AG08396 (cell line): ENCODE measurements at regions not wholly inside any gene's neighbourhood (a gene's known extent, or its start where the extent isn't known, plus 50 kb on each side); places are given as distances from the start of the nearest gene placed in this dataset.
"Not testable (repeated sequence)": the region's sequence is repeated elsewhere in the genome, so short reads cannot be mapped to it uniquely, and the experiment has no call there.

ENCODE experiments used
- DNase-seq: peaks from one replicate; pipeline ENCODE4 v3.0.0; 2012; ENCODE audit warnings: low spot score, mixed read lengths

- DNase-seq = not testable (repeated sequence)
Measured at GRCh38 chr1:99444211-99444927, 180.1 kb downstream of the PLPPR4 start.

- DNase-seq = no peak
Measured at GRCh38 chr1:99445071-99445470, 180.8 kb downstream of the PLPPR4 start.

GRCh38 chr1:99445486-99445885, 181.2 kb downstream of the PLPPR4 start:
- DNase-seq = no peak

GRCh38 chr1:99447721-99448120, 183.4 kb downstream of the PLPPR4 start:
- no peak for DNase-seq

DNA sequence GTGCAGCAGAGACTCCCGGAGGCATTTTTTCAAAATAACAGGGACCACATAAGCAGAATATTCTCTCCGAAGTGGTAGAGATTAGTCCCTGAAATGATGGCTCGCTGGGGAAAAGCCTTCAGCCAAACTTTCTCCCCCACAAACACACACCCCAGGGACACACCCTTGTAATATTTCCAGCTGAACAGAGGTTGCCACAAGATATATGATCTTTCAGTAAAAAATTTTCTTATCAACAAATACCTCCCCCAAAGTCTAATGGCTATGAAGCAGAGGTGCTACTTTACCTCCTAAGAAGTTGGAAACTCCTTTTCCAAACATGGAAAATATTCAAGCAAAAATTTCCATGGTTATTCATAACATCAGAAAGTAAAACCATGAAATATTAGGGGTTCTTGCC, 190.2 kb upstream of the PALMD start:
- no peak for DNase-seq

DNA sequence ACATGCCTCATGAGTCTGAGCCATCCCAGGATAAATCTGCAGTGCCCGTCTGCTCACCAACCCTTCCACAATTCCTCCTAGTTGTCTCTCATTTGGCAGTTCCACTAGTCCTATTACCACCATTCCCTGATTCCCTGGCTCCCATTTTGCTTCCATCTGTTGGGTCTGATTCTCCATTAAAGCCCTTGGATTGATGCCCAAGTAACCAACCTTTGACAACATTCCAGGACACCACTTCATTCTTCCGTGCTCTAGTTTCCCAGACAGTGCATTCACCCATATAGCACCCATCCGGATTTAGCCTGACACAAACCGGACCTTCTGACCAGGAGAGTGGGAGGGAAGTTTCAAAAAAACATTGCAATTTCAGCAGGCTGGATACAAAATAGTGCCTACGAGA, 189.4 kb upstream of the PALMD start:
- no peak for DNase-seq

- DNase-seq = peak; percentile 10
Measured at GRCh38 chr1:99457381-99458165, 188.3 kb upstream of the PALMD start.

DNA sequence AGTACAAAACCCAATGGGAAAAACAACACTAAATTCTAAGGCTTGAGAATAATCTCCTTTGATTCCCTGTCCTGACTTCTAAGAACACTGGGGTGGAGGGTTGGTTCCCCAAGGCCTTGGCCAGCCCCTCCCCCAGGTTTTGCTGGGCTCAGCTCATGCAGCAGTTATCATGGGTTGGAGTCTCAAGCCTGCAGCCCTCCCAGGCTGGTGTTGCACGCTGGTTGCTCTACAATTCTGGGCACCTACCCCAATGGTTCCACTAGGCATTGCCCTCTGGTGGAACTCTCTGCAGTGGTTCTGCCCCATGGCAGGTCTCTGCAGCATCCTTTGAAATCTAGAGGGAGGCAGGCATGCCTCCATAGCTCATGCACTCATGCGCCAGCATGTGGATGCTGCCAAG, 184.4 kb upstream of the PALMD start:
- DNase-seq = no peak

DNA sequence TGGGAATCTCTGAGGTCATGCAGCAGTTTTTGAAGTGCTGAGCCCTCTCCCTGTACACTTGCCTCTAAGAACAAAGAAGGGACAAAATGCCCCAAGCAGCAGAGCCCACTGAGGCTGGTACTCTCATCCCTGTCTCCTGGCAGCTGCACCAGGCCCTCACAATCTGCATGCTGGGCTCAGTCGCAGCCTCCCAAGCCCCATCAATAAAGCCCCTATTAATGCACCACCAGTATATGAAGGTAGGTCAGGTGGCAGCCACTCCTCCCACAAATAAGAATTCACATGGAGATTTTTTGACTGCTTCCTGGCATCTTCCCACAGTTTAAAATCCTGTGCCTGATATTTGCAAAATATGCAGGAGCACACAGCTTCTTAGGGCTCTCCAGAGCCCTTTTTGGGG, 181.2 kb upstream of the PALMD start:
- DNase-seq = no peak

DNA sequence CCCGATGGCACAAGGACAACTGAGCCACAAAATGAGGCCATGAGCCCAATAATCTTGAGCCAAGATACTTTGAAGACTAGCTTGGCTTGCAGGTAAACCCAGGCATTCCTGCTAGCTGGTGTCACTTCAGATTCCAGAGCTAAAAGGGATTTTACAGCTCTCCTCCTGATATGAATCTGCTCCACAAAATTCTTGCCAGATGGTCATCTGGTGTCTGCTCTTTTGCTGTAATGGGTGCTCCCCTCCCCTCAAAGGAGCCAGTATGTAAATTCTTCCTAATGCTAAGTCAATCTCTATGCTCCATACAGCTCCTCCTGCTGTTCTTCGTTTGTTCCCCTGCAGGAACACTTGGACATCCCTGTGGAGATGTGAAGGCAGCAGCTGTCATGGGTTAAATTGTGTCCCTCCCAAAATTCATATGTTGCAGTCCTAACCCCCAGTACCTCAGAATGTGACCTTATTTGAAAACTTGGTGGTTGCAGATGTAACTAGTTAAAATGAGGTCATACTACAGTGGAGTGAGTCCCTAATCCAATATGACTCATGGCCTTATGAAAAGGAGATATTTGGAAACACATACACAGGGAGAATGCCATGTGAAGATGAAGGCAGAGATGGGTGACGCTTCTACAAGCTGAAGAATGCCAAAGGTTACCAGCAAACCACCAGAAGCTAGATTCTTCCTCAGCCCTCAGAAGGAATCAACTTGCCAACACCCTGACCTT, 180.6 kb upstream of the PALMD start:
- DNase-seq = peak; percentile 12

- no peak for DNase-seq
Measured at GRCh38 chr1:99467645-99468044, 178.3 kb upstream of the PALMD start.

- DNase-seq = no peak
Measured at GRCh38 chr1:99469550-99469971, 176.4 kb upstream of the PALMD start.

- DNase-seq = no peak
Measured at GRCh38 chr1:99472893-99473292, 173.0 kb upstream of the PALMD start.

DNA sequence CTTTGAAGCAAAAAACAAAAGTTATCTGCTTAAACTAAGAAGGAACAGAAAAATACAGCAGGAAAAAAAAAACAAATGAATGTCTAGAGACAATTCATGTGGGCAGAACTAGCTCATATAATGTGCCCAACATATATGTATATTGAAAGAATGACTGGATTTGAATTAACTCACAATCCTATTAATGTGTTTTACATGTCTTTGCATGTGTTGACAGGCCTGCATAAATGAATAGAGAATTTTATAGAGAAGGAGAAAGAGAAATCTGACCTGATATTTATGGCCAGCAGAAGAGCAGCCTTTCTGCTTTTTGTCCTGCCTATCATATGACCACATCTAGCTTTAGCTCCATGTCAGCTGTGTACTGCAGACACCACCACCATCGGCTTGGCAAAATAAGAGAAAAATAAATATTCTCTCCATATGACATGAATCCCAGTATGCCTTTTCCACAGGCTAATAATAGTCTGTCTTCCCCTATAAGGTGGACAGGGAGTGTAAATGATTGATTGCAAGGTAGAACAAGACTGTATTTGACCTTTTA, 171.5 kb upstream of the PALMD start:
- no peak for DNase-seq

DNA sequence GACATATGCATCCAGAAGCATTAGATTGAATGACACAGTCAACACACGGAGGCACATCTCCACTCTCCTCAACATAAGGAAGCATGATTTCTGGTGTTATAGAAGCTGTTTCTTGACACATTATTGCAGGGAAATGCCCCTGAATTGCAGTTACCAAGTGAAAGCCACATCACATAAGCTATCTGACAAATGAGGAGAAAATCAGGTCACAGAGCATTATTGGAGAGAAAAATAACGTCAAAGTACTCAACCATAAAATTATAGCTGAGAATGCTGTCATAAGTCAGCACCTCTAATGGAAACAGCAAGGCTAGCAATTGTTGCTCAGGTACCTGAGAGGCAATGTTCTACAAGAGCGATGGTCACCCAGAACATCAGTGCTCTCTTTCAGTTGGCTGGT, 169.9 kb upstream of the PALMD start:
- no peak for DNase-seq

- peak; percentile 17 for DNase-seq
Measured at GRCh38 chr1:99481391-99481996, 164.4 kb upstream of the PALMD start.

DNA sequence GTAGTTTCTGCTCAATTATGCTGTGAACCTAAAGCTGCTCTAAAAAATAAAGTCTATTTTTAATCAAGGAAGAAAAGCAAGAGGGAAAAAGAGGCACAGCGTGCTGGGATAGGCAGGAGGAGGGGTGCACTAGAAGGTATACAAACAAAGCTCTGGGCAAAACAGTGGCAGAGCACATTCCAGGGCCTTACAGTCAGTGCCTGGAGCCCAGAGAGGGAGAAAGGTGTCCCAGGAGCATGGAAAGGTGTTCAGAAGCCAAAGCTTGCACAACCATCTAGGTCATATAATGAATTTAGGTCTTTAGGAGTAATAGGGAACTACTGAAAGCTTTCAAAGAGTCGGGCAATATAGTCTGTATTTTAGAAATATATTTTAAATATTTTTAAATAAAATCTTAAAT, 163.6 kb upstream of the PALMD start:
- no peak for DNase-seq

DNA sequence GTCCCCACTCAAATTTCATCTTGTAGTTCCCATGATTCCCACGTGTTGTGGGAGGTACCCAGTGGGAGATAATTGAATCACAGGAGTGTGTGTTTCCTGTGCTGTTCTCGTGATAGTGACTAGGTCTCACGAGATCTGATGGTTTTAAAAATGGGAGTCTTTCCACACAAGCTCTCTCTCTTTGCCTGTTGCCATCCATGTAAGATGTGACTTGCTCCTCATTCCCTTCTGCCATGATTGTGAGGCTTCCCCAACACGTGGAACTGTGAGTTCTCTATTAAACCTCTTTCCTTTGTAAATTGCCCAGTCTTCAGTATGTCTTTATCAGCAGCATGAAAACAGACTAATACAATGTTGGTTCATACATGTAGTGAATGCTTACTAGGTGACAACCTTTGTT, 163.2 kb upstream of the PALMD start:
- no peak for DNase-seq

- DNase-seq = no peak
Measured at GRCh38 chr1:99490031-99490430, 155.9 kb upstream of the PALMD start.

DNA sequence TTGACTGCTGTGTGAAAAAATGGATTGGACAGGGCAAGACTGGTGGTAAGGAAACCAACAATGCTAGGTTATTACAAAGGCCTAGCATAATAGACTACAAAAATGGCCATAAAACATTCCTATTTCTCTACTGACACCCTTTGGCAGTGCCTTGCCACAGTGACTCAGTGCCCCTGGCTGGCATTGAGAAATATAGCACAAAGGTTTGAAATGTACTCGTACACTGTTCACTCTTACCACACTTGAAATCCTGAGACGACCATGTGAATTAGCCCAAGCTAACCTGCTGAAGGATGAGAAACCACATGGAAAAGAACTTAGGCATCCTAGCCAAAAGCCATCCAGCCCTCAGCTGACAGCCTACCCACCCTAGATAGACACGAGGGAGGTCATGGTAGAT, 149.8 kb upstream of the PALMD start:
- no peak for DNase-seq

DNA sequence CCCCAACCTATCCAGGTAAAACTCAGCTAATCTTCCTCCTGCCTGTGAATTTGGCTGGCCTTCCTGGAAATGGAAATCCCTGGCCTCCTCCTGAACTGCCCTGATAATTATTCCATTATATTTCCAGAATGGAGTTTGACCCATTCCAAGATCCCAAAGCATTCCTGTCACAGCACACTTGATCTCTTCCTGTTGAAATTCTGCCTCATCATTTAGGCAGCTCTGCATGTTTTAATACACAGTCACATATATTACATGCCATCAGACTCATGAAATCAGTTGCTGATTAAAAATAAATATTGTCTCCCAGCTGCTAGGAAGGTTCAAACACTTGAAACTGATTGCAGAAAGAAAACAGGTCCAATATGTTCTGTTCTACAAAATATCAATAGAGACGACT, 148.2 kb upstream of the PALMD start:
- DNase-seq = no peak

GRCh38 chr1:99500541-99500940, 145.4 kb upstream of the PALMD start:
- DNase-seq = no peak
